ENCODE measurements at regions not wholly inside any gene's neighbourhood (a gene's known extent, or its start where the extent isn't known, plus 50 kb on each side); places are given as distances from the start of the nearest gene placed in this dataset.

GRCh38 chr1:147826259-147826658 lies 65.9 kb upstream of the GJA5 start:
- no peak for TF ChIP-seq POLR2A (IDR thresholded peaks at IDR 0.05)
- TF ChIP-seq CTCF (IDR thresholded peaks at IDR 0.05): no peak
